Stomach (tissue), 8 donors: ENCODE measurements at regions not wholly inside any gene's neighbourhood (a gene's known extent, or its start where the extent isn't known, plus 50 kb on each side); places are given as distances from the start of the nearest gene placed in this dataset.

Experiments
- DNase-seq, 2 donors: peaks; one replicate each; pipeline versions ENCODE4 v3.0.0 to v3.0.0-alpha.2; 2013 to 2019
- H3K27ac ChIP-seq, 5 donors: fragments of 200-600 bp in 4 of 5; sonication (generic) in 4 of 5; one replicate each; pipeline ENCODE4 v1.5.1; 2013 to 2019; ENCODE audit warnings: mild to moderate bottlenecking in 1 of 5, moderate library complexity in 1 of 5
- H3K27me3 ChIP-seq, 3 donors: fragments of 200-600 bp; sonication (generic); one replicate each; pipeline ENCODE4 v1.5.1; 2017 to 2019; ENCODE audit warnings: mixed run types in 1 of 3
- H3K36me3 ChIP-seq, 4 donors: fragments of 200-600 bp; sonication (generic); 1 replicate in 3 of 4; 2 replicates in 1 of 4; pipeline ENCODE4 v1.5.1; 2016 to 2019
- H3K4me1 ChIP-seq, 4 donors: fragments of 200-600 bp; sonication (generic); one replicate each; pipeline ENCODE4 v1.5.1; 2016 to 2019
- H3K4me3 ChIP-seq, 4 donors: fragments of 200-600 bp; sonication (generic) in 3 of 4; one replicate each; pipeline ENCODE4 v1.5.1; 2016 to 2019; ENCODE audit warnings: mild to moderate bottlenecking in 1 of 4
- H3K9me3 ChIP-seq, 4 donors: fragments of 200-600 bp; sonication (generic); one replicate each; pipeline ENCODE4 v1.5.1; 2016 to 2019
- EP300 ChIP-seq: sonication (generic); formaldehyde crosslinking; IDR thresholded peaks from one replicate; pipeline ENCODE4 v1.6.1; 2017; ENCODE audit warnings: antibody characterized with exemption
- POLR2A ChIP-seq, 4 donors: fragments of 450-650 bp; IDR thresholded peaks; one replicate each; pipeline ENCODE4 v1.6.1; 2016; ENCODE audit warnings: antibody characterized with exemption in 4 of 4, control low read depth in 2 of 4, mild to moderate bottlenecking in 1 of 4, moderate library complexity in 1 of 4
- POLR2AphosphoS5 ChIP-seq, 3 donors: sonication (generic); formaldehyde crosslinking; IDR thresholded peaks; one replicate each; pipeline ENCODE4 v1.6.1; 2016; ENCODE audit warnings: antibody characterized with exemption in 3 of 3
- WGBS, 5 donors: extraction: QIAGEN DNeasy Blood & Tissue Kit in 3 of 5; methylation state at CpG; one replicate each; pipeline versions ENCODE4 v1.1.5 to v1.1.7; 2013 to 2018; 5-methylcytosine and 5-hydroxymethylcytosine counted together
- intact Hi-C: fragments of 100-400 bp; cut with DNase I; formaldehyde crosslinking; loops from one replicate; pipeline ENCODE4 v1.15.1; 2023; ENCODE audit warnings: low total_unique reads
- TF ChIP-seq, protein P1 (sequence below), 7 experiments: fragments of 450-650 bp in 4 of 7; fragments of 200-600 bp in 3 of 7; sonication (generic) in 3 of 7; IDR thresholded peaks; one replicate each; pipeline ENCODE4 v1.5.1; 2016 to 2019; ENCODE audit warnings: antibody characterized with exemption in 7 of 7, control low read depth in 2 of 7, mild to moderate bottlenecking in 1 of 7
- donor health status: healthy with polysubstance abuse.
- donor health status: Bipolar disorder and iron deficiency.
- donor health status: healthy.

GRCh38 chr2:146461068-146461467 lies 1383.8 kb upstream of the ACVR2A start:
- no peaks in the 10 kb centered on the region for H3K27me3 ChIP-seq
- H3K4me1 ChIP-seq: no peaks in the 10 kb centered on the region
- no peak overlapping the region for H3K27ac ChIP-seq
- no peak for DNase-seq
- no peaks in the 10 kb centered on the region for H3K36me3 ChIP-seq
- H3K9me3 ChIP-seq: peaks cover 4 to 30% (median 19%) of the 10 kb centered on the region in 4 donors
- intact Hi-C loops: no loop called here
- no peak overlapping the region for H3K4me3 ChIP-seq
- TF ChIP-seq POLR2AphosphoS5 (IDR thresholded peaks at IDR 0.05) (no peak), EP300 (no peak), POLR2A (IDR thresholded peaks at IDR 0.05) (no peak)
- TF ChIP-seq, protein P1, sequence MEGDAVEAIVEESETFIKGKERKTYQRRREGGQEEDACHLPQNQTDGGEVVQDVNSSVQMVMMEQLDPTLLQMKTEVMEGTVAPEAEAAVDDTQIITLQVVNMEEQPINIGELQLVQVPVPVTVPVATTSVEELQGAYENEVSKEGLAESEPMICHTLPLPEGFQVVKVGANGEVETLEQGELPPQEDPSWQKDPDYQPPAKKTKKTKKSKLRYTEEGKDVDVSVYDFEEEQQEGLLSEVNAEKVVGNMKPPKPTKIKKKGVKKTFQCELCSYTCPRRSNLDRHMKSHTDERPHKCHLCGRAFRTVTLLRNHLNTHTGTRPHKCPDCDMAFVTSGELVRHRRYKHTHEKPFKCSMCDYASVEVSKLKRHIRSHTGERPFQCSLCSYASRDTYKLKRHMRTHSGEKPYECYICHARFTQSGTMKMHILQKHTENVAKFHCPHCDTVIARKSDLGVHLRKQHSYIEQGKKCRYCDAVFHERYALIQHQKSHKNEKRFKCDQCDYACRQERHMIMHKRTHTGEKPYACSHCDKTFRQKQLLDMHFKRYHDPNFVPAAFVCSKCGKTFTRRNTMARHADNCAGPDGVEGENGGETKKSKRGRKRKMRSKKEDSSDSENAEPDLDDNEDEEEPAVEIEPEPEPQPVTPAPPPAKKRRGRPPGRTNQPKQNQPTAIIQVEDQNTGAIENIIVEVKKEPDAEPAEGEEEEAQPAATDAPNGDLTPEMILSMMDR (IDR thresholded peaks at IDR 0.05): no peak

GRCh38 chr2:146458585-146458984 lies 1386.2 kb upstream of the ACVR2A start:
- Histone ChIP-seq H3K36me3 (no peaks in the 10 kb centered on the region), H3K27ac (no peak overlapping the region), H3K27me3 (no peaks in the 10 kb centered on the region), H3K4me1 (no peaks in the 10 kb centered on the region), H3K4me3 (no peak overlapping the region), H3K9me3 (peaks cover 4 to 30% (median 19%) of the 10 kb centered on the region in 4 donors)
- DNase-seq: no peak
- intact Hi-C loops: no loop called here
- TF ChIP-seq EP300: no peak
- TF ChIP-seq, protein P1 (IDR thresholded peaks at IDR 0.05): no peak
- no peak for TF ChIP-seq POLR2AphosphoS5 (IDR thresholded peaks at IDR 0.05)
- no peak for TF ChIP-seq POLR2A (IDR thresholded peaks at IDR 0.05)

GRCh38 chr2:146457221-146457620 lies 1387.6 kb upstream of the ACVR2A start:
- intact Hi-C loops: no loop called here
- H3K27me3 ChIP-seq: no peaks in the 10 kb centered on the region
- no peak overlapping the region for H3K4me3 ChIP-seq
- TF ChIP-seq EP300 (no peak), POLR2AphosphoS5 (IDR thresholded peaks at IDR 0.05) (no peak), POLR2A (IDR thresholded peaks at IDR 0.05) (no peak)
- TF ChIP-seq, protein P1 (IDR thresholded peaks at IDR 0.05): no peak
- H3K27ac ChIP-seq: no peak overlapping the region
- no peaks in the 10 kb centered on the region for H3K36me3 ChIP-seq
- no peaks in the 10 kb centered on the region for H3K4me1 ChIP-seq
- WGBS, 5 donors: 81 to 91% (median 90%) methylated on average over 4 of the region's 4 CpGs
- DNase-seq: no peak
- H3K9me3 ChIP-seq: peaks cover 4 to 30% (median 19%) of the 10 kb centered on the region in 4 donors

- no peak overlapping the region for H3K4me3 ChIP-seq
- no peak for TF ChIP-seq EP300
- no peak for TF ChIP-seq POLR2AphosphoS5 (IDR thresholded peaks at IDR 0.05)
- TF ChIP-seq, protein P1 (IDR thresholded peaks at IDR 0.05): no peak
- TF ChIP-seq POLR2A (IDR thresholded peaks at IDR 0.05): no peak
- no peaks in the 10 kb centered on the region for H3K36me3 ChIP-seq
- WGBS, 5 donors: 90 to 98% (median 95%) methylated on average over 1 of the region's 1 CpG
- H3K27me3 ChIP-seq: no peaks in the 10 kb centered on the region
- H3K27ac ChIP-seq: no peak overlapping the region
- peaks cover 4 to 19% (median 14%) of the 10 kb centered on the region in 4 donors for H3K9me3 ChIP-seq
- intact Hi-C loops: no loop called here
- H3K4me1 ChIP-seq: no peaks in the 10 kb centered on the region
- DNase-seq: no peak
These were observed 1389.5 kb upstream of the ACVR2A start for GRCh38 chr2:146455325-146455724.
